Cardiac fibroblast (primary cell): ENCODE measurements at regions not wholly inside any gene's neighbourhood (a gene's known extent, or its start where the extent isn't known, plus 50 kb on each side); places are given as distances from the start of the nearest gene placed in this dataset.
A peak's percentile ranks its signal among the peaks of the same experiment; 100 is the strongest.
"Not testable (repeated sequence)": the region's sequence is repeated elsewhere in the genome, so short reads cannot be mapped to it uniquely, and the experiment has no call there.

Source experiments
- DNase-seq, 2 donors: peaks; one replicate each; pipeline versions ENCODE4 v3.0.0 to v3.0.0-alpha.2; 2010; ENCODE audit warnings: low read depth in 2 of 2
- H3K4me3 ChIP-seq, 2 donors: replicated peaks in 1 of 2; 1 replicate in 1 of 2; 2 replicates in 1 of 2; pipeline ENCODE4 v1.5.1; 2011; ENCODE audit warnings: low read depth in 2 of 2, low read length in 2 of 2, mild to moderate bottlenecking in 2 of 2, moderate library complexity in 1 of 2
- CTCF ChIP-seq: IDR thresholded peaks from one replicate; pipeline ENCODE4 v1.5.1; 2011; ENCODE audit warnings: low read depth, mild to moderate bottlenecking, low read length, inconsistent platforms

- TF ChIP-seq CTCF = peak; percentile 40
- DNase-seq = peak; percentile 59 to 78
Measured at GRCh38 chr11:8768625-8769333, 86.2 kb downstream of the RPL27A start.

GRCh38 chr11:8772571-8773519 lies 90.3 kb downstream of the RPL27A start:
- TF ChIP-seq CTCF = no peak
- no peak for DNase-seq

More at GRCh38 chr11:8768625-8769333, 86.2 kb downstream of the RPL27A start:
- no peak overlapping the region for H3K4me3 ChIP-seq

GRCh38 chr11:8773916-8774539 lies 91.4 kb downstream of the RPL27A start:
- no peak for DNase-seq
- no peak for TF ChIP-seq CTCF
- H3K4me3 ChIP-seq = no peak overlapping the region

More at GRCh38 chr11:8772571-8773519, 90.3 kb downstream of the RPL27A start:
- no peak overlapping the region for H3K4me3 ChIP-seq

GRCh38 chr11:8774916-8775315 lies 92.3 kb downstream of the RPL27A start:
- H3K4me3 ChIP-seq, DNase-seq: not testable (repeated sequence)

GRCh38 chr11:8775332-8775731 lies 92.7 kb downstream of the RPL27A start:
- no peak for TF ChIP-seq CTCF
- no peak overlapping the region for H3K4me3 ChIP-seq

GRCh38 chr11:8775734-8776133 lies 93.1 kb downstream of the RPL27A start:
- TF ChIP-seq CTCF = no peak
- H3K4me3 ChIP-seq = no peak overlapping the region
- DNase-seq = no peak

More at GRCh38 chr11:8775332-8775731, 92.7 kb downstream of the RPL27A start:
- no peak for DNase-seq

GRCh38 chr11:8776209-8776608 lies 93.6 kb downstream of the RPL27A start:
- H3K4me3 ChIP-seq = no peak overlapping the region
- TF ChIP-seq CTCF = no peak
- no peak for DNase-seq
